Stimulated activated naive B cell treated with anti-CD40 and anti-IgM and Interleukin-4, amounts not matched to agents 10 μg/mL and 1 μg/mL and 100 μg/mL, for 72 hours (primary cell): ENCODE measurements at regions not wholly inside any gene's neighbourhood (a gene's known extent, or its start where the extent isn't known, plus 50 kb on each side); places are given as distances from the start of the nearest gene placed in this dataset.

ENCODE experiments used
- ATAC-seq, 2 donors: fragments of 150-1000 bp; cut with Tn5 transposase; replicated peaks; 2 replicates each; pipeline ENCODE4 v1.10.0; 2021; ENCODE audit warnings: moderate library complexity in 1 of 2
- DNase-seq: peaks from one replicate; pipeline ENCODE4 v3.0.0; 2021
- H3K27ac Mint-ChIP-seq: one replicate; pipeline ENCODE4 v1.8.0; 2022; ENCODE audit warnings: mild to moderate bottlenecking, mixed read lengths
- H3K27me3 Mint-ChIP-seq, 2 donors: one replicate each; pipeline ENCODE4 v1.8.0; 2022; ENCODE audit warnings: mixed read lengths in 2 of 2
- H3K36me3 Mint-ChIP-seq, 2 donors: one replicate each; pipeline ENCODE4 v1.8.0; 2022; ENCODE audit warnings: mixed read lengths in 2 of 2, mild to moderate bottlenecking in 1 of 2
- H3K4me1 Mint-ChIP-seq, 2 donors: one replicate each; pipeline ENCODE4 v1.8.0; 2022; ENCODE audit warnings: mixed read lengths in 2 of 2, mild to moderate bottlenecking in 1 of 2
- H3K4me3 Mint-ChIP-seq, 2 donors: one replicate each; pipeline ENCODE4 v1.8.0; 2022; ENCODE audit warnings: mild to moderate bottlenecking in 2 of 2, mixed read lengths in 2 of 2, moderate library complexity in 1 of 2
- H3K9me3 Mint-ChIP-seq, 2 donors: one replicate each; pipeline ENCODE4 v1.8.0; 2022; ENCODE audit warnings: mixed read lengths in 2 of 2, mild to moderate bottlenecking in 1 of 2

- no peaks in the 10 kb centered on the region for H3K36me3 Mint-ChIP-seq
- DNase-seq (no peak), ATAC-seq (no peak)
- no peaks in the 10 kb centered on the region for H3K4me1 Mint-ChIP-seq
- no peak overlapping the region for H3K4me3 Mint-ChIP-seq
- H3K27ac Mint-ChIP-seq: no peak overlapping the region
- peaks cover 0 to 4% of the 10 kb centered on the region in 2 donors for H3K27me3 Mint-ChIP-seq
- H3K9me3 Mint-ChIP-seq: peaks cover 7 to 17% of the 10 kb centered on the region in 2 donors
These were observed 192.9 kb upstream of the ALG10B start for GRCh38 chr12:38123566-38124246.

- no peak for ATAC-seq
- H3K4me3 Mint-ChIP-seq: no peak overlapping the region
- H3K27ac Mint-ChIP-seq: no peak overlapping the region
- H3K27me3 Mint-ChIP-seq: peaks cover 0 to 4% of the 10 kb centered on the region in 2 donors
- DNase-seq: no peak
- peaks cover 5 to 15% of the 10 kb centered on the region in 2 donors for H3K9me3 Mint-ChIP-seq
- no peaks in the 10 kb centered on the region for H3K36me3 Mint-ChIP-seq
- H3K4me1 Mint-ChIP-seq: no peaks in the 10 kb centered on the region
These were observed 192.1 kb upstream of the ALG10B start for GRCh38 chr12:38124247-38125012.

- H3K9me3 Mint-ChIP-seq: peaks cover 3 to 4% of the 10 kb centered on the region in 2 donors
- no peaks in the 10 kb centered on the region for H3K4me1 Mint-ChIP-seq
- H3K36me3 Mint-ChIP-seq: no peaks in the 10 kb centered on the region
- peaks cover 0 to 6% of the 10 kb centered on the region in 2 donors for H3K27me3 Mint-ChIP-seq
- H3K4me3 Mint-ChIP-seq: no peak overlapping the region
- no peak overlapping the region for H3K27ac Mint-ChIP-seq
- DNase-seq: no peak
- ATAC-seq: no peak
These were observed 184.4 kb upstream of the ALG10B start for GRCh38 chr12:38132139-38132538.

- H3K36me3 Mint-ChIP-seq: no peaks in the 10 kb centered on the region
- H3K27ac Mint-ChIP-seq: no peak overlapping the region
- no peaks in the 10 kb centered on the region for H3K9me3 Mint-ChIP-seq
- ATAC-seq (no peak), DNase-seq (no peak)
- H3K4me3 Mint-ChIP-seq: no peak overlapping the region
- H3K27me3 Mint-ChIP-seq: peaks cover 11 to 19% of the 10 kb centered on the region in 2 donors
- H3K4me1 Mint-ChIP-seq: peaks cover 5 to 10% of the 10 kb centered on the region in 2 donors
These were observed 179.3 kb upstream of the ALG10B start for GRCh38 chr12:38137287-38137686.

- Mint-ChIP-seq H3K27me3 (peaks cover 11 to 15% of the 10 kb centered on the region in 2 donors), H3K4me3 (no peak overlapping the region)
These were observed 178.9 kb upstream of the ALG10B start for GRCh38 chr12:38137716-38138115.

GRCh38 chr12:38138225-38139221 is 178.1 kb upstream of the ALG10B start:
- peak; percentile 14 for DNase-seq

More at GRCh38 chr12:38137716-38138115, 178.9 kb upstream of the ALG10B start:
- H3K36me3 Mint-ChIP-seq: no peaks in the 10 kb centered on the region
- ATAC-seq (no peak), DNase-seq (no peak)
- H3K9me3 Mint-ChIP-seq: no peaks in the 10 kb centered on the region
- no peak overlapping the region for H3K27ac Mint-ChIP-seq
- H3K4me1 Mint-ChIP-seq: peaks cover 5 to 10% of the 10 kb centered on the region in 2 donors

GRCh38 chr12:38139456-38139855 is 177.1 kb upstream of the ALG10B start:
- no peak overlapping the region for H3K27ac Mint-ChIP-seq

More at GRCh38 chr12:38138225-38139221, 178.1 kb upstream of the ALG10B start:
- Mint-ChIP-seq H3K27ac (no peak overlapping the region), H3K9me3 (no peaks in the 10 kb centered on the region), H3K36me3 (no peaks in the 10 kb centered on the region), H3K27me3 (peaks cover 11 to 14% of the 10 kb centered on the region in 2 donors), H3K4me3 (peak overlapping the region; percentile 73 to 85), H3K4me1 (peaks cover 5 to 10% of the 10 kb centered on the region in 2 donors)
- ATAC-seq: peak; percentile 52 to 76

GRCh38 chr12:38141239-38141638 is 175.3 kb upstream of the ALG10B start:
- Mint-ChIP-seq H3K27me3 (peaks cover 11 to 14% of the 10 kb centered on the region in 2 donors), H3K36me3 (no peaks in the 10 kb centered on the region), H3K4me3 (no peak overlapping the region), H3K27ac (no peak overlapping the region), H3K4me1 (peaks cover 5 to 10% of the 10 kb centered on the region in 2 donors), H3K9me3 (peaks cover 1 to 2% of the 10 kb centered on the region in 2 donors)
- ATAC-seq (no peak), DNase-seq (no peak)

More at GRCh38 chr12:38139456-38139855, 177.1 kb upstream of the ALG10B start:
- DNase-seq (no peak), ATAC-seq (no peak)
- no peaks in the 10 kb centered on the region for H3K36me3 Mint-ChIP-seq
- no peaks in the 10 kb centered on the region for H3K9me3 Mint-ChIP-seq
- H3K4me1 Mint-ChIP-seq: peaks cover 5 to 10% of the 10 kb centered on the region in 2 donors
- no peak overlapping the region for H3K4me3 Mint-ChIP-seq
- H3K27me3 Mint-ChIP-seq: peaks cover 11 to 14% of the 10 kb centered on the region in 2 donors

GRCh38 chr12:38141861-38142260 is 174.7 kb upstream of the ALG10B start:
- H3K27me3 Mint-ChIP-seq: peaks cover 11 to 14% of the 10 kb centered on the region in 2 donors
- peaks cover 1 to 7% of the 10 kb centered on the region in 2 donors for H3K9me3 Mint-ChIP-seq
- no peak for DNase-seq
- ATAC-seq: no peak
- H3K4me3 Mint-ChIP-seq: no peak overlapping the region
- no peak overlapping the region for H3K27ac Mint-ChIP-seq
- H3K4me1 Mint-ChIP-seq: peaks cover 5 to 10% of the 10 kb centered on the region in 2 donors
- H3K36me3 Mint-ChIP-seq: no peaks in the 10 kb centered on the region

- DNase-seq (no peak), ATAC-seq (no peak)
- Mint-ChIP-seq H3K36me3 (no peaks in the 10 kb centered on the region), H3K4me1 (peaks cover 5 to 10% of the 10 kb centered on the region in 2 donors), H3K27me3 (peaks cover 8 to 11% of the 10 kb centered on the region in 2 donors), H3K4me3 (no peak overlapping the region), H3K27ac (no peak overlapping the region), H3K9me3 (peaks cover 9 to 11% of the 10 kb centered on the region in 2 donors)
These were observed 173.6 kb upstream of the ALG10B start for GRCh38 chr12:38142974-38143373.

GRCh38 chr12:38144049-38144448 is 172.5 kb upstream of the ALG10B start:
- no peak for ATAC-seq
- DNase-seq: no peak
- Mint-ChIP-seq H3K4me3 (no peak overlapping the region), H3K27me3 (peaks cover 0 to under 1% of the 10 kb centered on the region in 2 donors), H3K27ac (no peak overlapping the region), H3K36me3 (no peaks in the 10 kb centered on the region), H3K9me3 (peaks cover 13 to 20% of the 10 kb centered on the region in 2 donors), H3K4me1 (peaks cover 0 to under 1% of the 10 kb centered on the region in 2 donors)

- ATAC-seq (no peak), DNase-seq (no peak)
- H3K4me3 Mint-ChIP-seq: no peak overlapping the region
- H3K4me1 Mint-ChIP-seq: no peaks in the 10 kb centered on the region
- no peaks in the 10 kb centered on the region for H3K36me3 Mint-ChIP-seq
- H3K9me3 Mint-ChIP-seq: peaks cover 16 to 22% of the 10 kb centered on the region in 2 donors
- no peaks in the 10 kb centered on the region for H3K27me3 Mint-ChIP-seq
- H3K27ac Mint-ChIP-seq: no peak overlapping the region
These were observed 171.8 kb upstream of the ALG10B start for GRCh38 chr12:38144601-38145436.

- DNase-seq (no peak), ATAC-seq (no peak)
- Mint-ChIP-seq H3K4me3 (no peak overlapping the region), H3K9me3 (peaks cover 20 to 24% of the 10 kb centered on the region in 2 donors), H3K4me1 (no peaks in the 10 kb centered on the region), H3K27ac (no peak overlapping the region), H3K27me3 (no peaks in the 10 kb centered on the region), H3K36me3 (no peaks in the 10 kb centered on the region)
These were observed 167.0 kb upstream of the ALG10B start for GRCh38 chr12:38149395-38150073.
